Activated B cell treated with CpG ODN at 0.5 μM for 24 hours (primary cell): ENCODE measurements at regions not wholly inside any gene's neighbourhood (a gene's known extent, or its start where the extent isn't known, plus 50 kb on each side); places are given as distances from the start of the nearest gene placed in this dataset.

ENCODE experiments used
- ATAC-seq: fragments of 200-7000 bp; cut with Tn5 transposase; one replicate; pipeline ENCODE4 v1.10.0; 2021; ENCODE audit warnings: low read depth, mild to moderate bottlenecking, moderate library complexity
- CTCF ChIA-PET: fragments of 350-600 bp; sonication (Branson Sonifier 250); formaldehyde crosslinking; loops from one replicate; lab custom pipeline; 2021; ENCODE audit warnings: antibody characterized with exemption; lab: Charles Lee
- POLR2A ChIA-PET: fragments of 350-600 bp; sonication (Branson Sonifier 250); formaldehyde crosslinking; loops from one replicate; lab custom pipeline; 2021; ENCODE audit warnings: antibody characterized with exemption; lab: Charles Lee
- DNase-seq: peaks from one replicate; pipeline ENCODE4 v3.0.0; 2022
- H3K27ac Mint-ChIP-seq: one replicate; pipeline ENCODE4 v1.8.0; 2020; ENCODE audit warnings: mixed read lengths
- H3K27me3 Mint-ChIP-seq: one replicate; pipeline ENCODE4 v1.8.0; 2021; ENCODE audit warnings: mixed read lengths
- H3K36me3 Mint-ChIP-seq: one replicate; pipeline ENCODE4 v1.8.0; 2021; ENCODE audit warnings: low read depth, mixed read lengths
- H3K4me1 Mint-ChIP-seq: one replicate; pipeline ENCODE4 v1.8.0; 2021; ENCODE audit warnings: mixed read lengths
- H3K4me3 Mint-ChIP-seq: one replicate; pipeline ENCODE4 v1.8.0; 2020; ENCODE audit warnings: mild to moderate bottlenecking, mixed read lengths
- H3K9me3 Mint-ChIP-seq: one replicate; pipeline ENCODE4 v1.8.0; 2020; ENCODE audit warnings: mixed read lengths
- CTCF ChIP-seq: fragments of 200-600 bp; IDR thresholded peaks from one replicate; pipeline ENCODE4 v1.8.0; 2022; ENCODE audit warnings: antibody characterized with exemption, mild to moderate bottlenecking
- intact Hi-C: fragments of 100-400 bp; cut with micrococcal nuclease; formaldehyde crosslinking; loops from one replicate; pipeline ENCODE4 v1.15.1; 2024

GRCh38 chr3:95612611-95613010, 1201.8 kb upstream of the EPHA6 start:
- Mint-ChIP-seq H3K27ac (no peak overlapping the region), H3K9me3 (peaks cover 9% of the 10 kb centered on the region), H3K4me1 (no peaks in the 10 kb centered on the region), H3K36me3 (no peaks in the 10 kb centered on the region), H3K4me3 (no peak overlapping the region), H3K27me3 (no peaks in the 10 kb centered on the region)
- no peak for DNase-seq
- ChIA-PET CTCF (no interaction called here), POLR2A (no interaction called here)
- intact Hi-C loops, result no loop called here
- no peak for ATAC-seq
- no peak for TF ChIP-seq CTCF

- Mint-ChIP-seq H3K9me3 (peaks cover 2% of the 10 kb centered on the region), H3K4me3 (no peak overlapping the region), H3K36me3 (no peaks in the 10 kb centered on the region), H3K27me3 (no peaks in the 10 kb centered on the region), H3K4me1 (no peaks in the 10 kb centered on the region), H3K27ac (no peak overlapping the region)
- no peak for TF ChIP-seq CTCF
- POLR2A ChIA-PET, result no interaction called here
- CTCF ChIA-PET, result no interaction called here
- DNase-seq (no peak), ATAC-seq (no peak)
- intact Hi-C loops, result no loop called here
Observed at GRCh38 chr3:95613993-95614392, 1200.4 kb upstream of the EPHA6 start.

- Mint-ChIP-seq H3K27ac (no peak overlapping the region), H3K36me3 (no peaks in the 10 kb centered on the region), H3K9me3 (peaks cover 2% of the 10 kb centered on the region), H3K4me3 (no peak overlapping the region), H3K27me3 (no peaks in the 10 kb centered on the region), H3K4me1 (no peaks in the 10 kb centered on the region)
- DNase-seq, result no peak
- ChIA-PET CTCF (no interaction called here), POLR2A (no interaction called here)
- no peak for ATAC-seq
- TF ChIP-seq CTCF, result no peak
- intact Hi-C loops, result no loop called here
Observed at GRCh38 chr3:95615592-95616310, 1198.6 kb upstream of the EPHA6 start.

- Mint-ChIP-seq H3K27ac (no peak overlapping the region), H3K36me3 (no peaks in the 10 kb centered on the region), H3K9me3 (peaks cover 4% of the 10 kb centered on the region), H3K4me3 (no peak overlapping the region), H3K27me3 (no peaks in the 10 kb centered on the region), H3K4me1 (no peaks in the 10 kb centered on the region)
- intact Hi-C loops, result no loop called here
- DNase-seq (no peak), ATAC-seq (no peak)
- no peak for TF ChIP-seq CTCF
- ChIA-PET POLR2A (no interaction called here), CTCF (no interaction called here)
Observed at GRCh38 chr3:95626107-95626506, 1188.3 kb upstream of the EPHA6 start.

GRCh38 chr3:95627293-95627692, 1187.1 kb upstream of the EPHA6 start:
- intact Hi-C loops, result no loop called here
- Mint-ChIP-seq H3K27me3 (no peaks in the 10 kb centered on the region), H3K4me3 (no peak overlapping the region), H3K27ac (no peak overlapping the region), H3K9me3 (peaks cover 2% of the 10 kb centered on the region), H3K36me3 (no peaks in the 10 kb centered on the region), H3K4me1 (no peaks in the 10 kb centered on the region)
- TF ChIP-seq CTCF, result no peak
- ATAC-seq (no peak), DNase-seq (no peak)
- ChIA-PET CTCF (no interaction called here), POLR2A (no interaction called here)
